Fibroblast of villous mesenchyme (primary cell): ENCODE measurements at regions not wholly inside any gene's neighbourhood (a gene's known extent, or its start where the extent isn't known, plus 50 kb on each side); places are given as distances from the start of the nearest gene placed in this dataset.

Experiments used
- DNase-seq: peaks from one replicate; pipeline ENCODE4 v3.0.0-alpha.2; 2010; ENCODE audit warnings: low read depth
- H3K4me3 ChIP-seq: 2 replicates; pipeline ENCODE4 v1.5.1; 2011; ENCODE audit warnings: low read depth, mild to moderate bottlenecking, low read length
- CTCF ChIP-seq: IDR thresholded peaks from 2 replicates; pipeline ENCODE4 v1.5.1; 2012; ENCODE audit warnings: low read depth, mild to moderate bottlenecking, low read length; ENCODE audit not compliant: insufficient read depth

- no peak for TF ChIP-seq CTCF
- H3K4me3 ChIP-seq = no peak overlapping the region
- no peak for DNase-seq
These were observed 98.3 kb upstream of the SPRY1 start for GRCh38 chr4:123298261-123298660.

- no peak for TF ChIP-seq CTCF
- DNase-seq = no peak
These were observed 97.8 kb upstream of the SPRY1 start for GRCh38 chr4:123298801-123299200.

GRCh38 chr4:123299212-123299691, 97.3 kb upstream of the SPRY1 start:
- no peak for TF ChIP-seq CTCF
- peak; percentile 62 for DNase-seq
- no peak overlapping the region for H3K4me3 ChIP-seq

More at GRCh38 chr4:123298801-123299200, 97.8 kb upstream of the SPRY1 start:
- H3K4me3 ChIP-seq = no peak overlapping the region

GRCh38 chr4:123300222-123301039, 96.2 kb upstream of the SPRY1 start:
- no peak for DNase-seq
- TF ChIP-seq CTCF = no peak
- H3K4me3 ChIP-seq = no peak overlapping the region

GRCh38 chr4:123301923-123302322, 94.7 kb upstream of the SPRY1 start:
- TF ChIP-seq CTCF = no peak
- H3K4me3 ChIP-seq = no peak overlapping the region
- no peak for DNase-seq

- no peak overlapping the region for H3K4me3 ChIP-seq
- TF ChIP-seq CTCF = no peak
- no peak for DNase-seq
These were observed 92.2 kb upstream of the SPRY1 start for GRCh38 chr4:123304151-123304964.
